HG03442 (cell line): ENCODE measurements at regions not wholly inside any gene's neighbourhood (a gene's known extent, or its start where the extent isn't known, plus 50 kb on each side); places are given as distances from the start of the nearest gene placed in this dataset.
"Not testable (repeated sequence)": the region's sequence is repeated elsewhere in the genome, so short reads cannot be mapped to it uniquely, and the experiment has no call there.

ENCODE experiments used
- ATAC-seq: cut with Tn5 transposase; IDR thresholded peaks from one replicate; pipeline ENCODE4 v1.9.1; 2021; ENCODE audit warnings: mild to moderate bottlenecking, moderate library complexity; ENCODE audit not compliant: unreplicated experiment

DNA sequence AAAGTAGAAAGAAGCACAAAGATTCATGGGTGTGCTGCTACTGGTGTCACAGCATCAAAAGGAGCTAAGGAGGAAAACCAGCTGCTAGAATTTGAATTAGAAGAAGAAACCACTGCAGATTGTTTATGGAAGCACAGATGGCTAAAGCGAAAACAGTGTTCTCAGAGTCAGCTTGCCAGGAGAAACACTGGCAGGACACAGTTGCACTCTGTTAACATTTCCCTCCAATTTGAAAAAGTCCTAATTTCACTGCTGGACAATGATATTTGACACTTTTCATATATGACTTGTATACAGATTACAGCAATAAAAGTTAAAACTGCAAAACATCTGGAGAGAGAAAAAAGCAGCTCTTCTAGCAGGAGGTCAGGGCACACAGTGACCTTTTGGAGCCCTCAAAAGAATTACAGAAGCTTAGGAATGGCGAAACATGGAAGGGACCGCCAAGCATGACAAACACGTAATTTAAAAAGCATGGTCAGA lies 314.5 kb downstream of the COL12A1 start:
- ATAC-seq, result no peak

GRCh38 chr6:74889635-74890034 lies 316.2 kb downstream of the COL12A1 start:
- no peak for ATAC-seq

GRCh38 chr6:74888741-74889140 lies 317.1 kb downstream of the COL12A1 start:
- not testable (repeated sequence) for ATAC-seq

- no peak for ATAC-seq
Measured at GRCh38 chr6:74879976-74880375, 325.9 kb downstream of the COL12A1 start.

DNA sequence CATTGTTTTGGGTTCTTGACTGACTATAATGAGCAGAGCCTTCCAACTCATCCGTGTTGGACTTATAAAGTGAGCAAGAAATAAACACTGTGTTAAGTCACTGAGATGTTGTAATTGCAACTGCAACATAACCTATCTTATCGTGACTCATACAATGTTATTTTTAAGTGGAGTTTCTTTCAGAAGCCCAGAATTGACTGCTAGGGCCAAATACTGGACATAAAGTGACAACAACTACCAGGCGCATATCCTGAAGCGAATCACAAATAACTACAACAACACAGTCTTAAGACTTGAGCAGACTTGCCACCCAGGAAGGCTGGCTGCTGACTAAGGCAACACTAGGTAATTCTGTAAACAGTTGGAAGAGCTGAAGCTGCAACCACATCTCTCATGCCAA lies 326.6 kb downstream of the COL12A1 start:
- ATAC-seq, result no peak

- no peak for ATAC-seq
Measured at GRCh38 chr6:74875193-74875592, 330.7 kb downstream of the COL12A1 start.

GRCh38 chr6:74872754-74873476 lies 332.9 kb downstream of the COL12A1 start:
- ATAC-seq, result no peak

DNA sequence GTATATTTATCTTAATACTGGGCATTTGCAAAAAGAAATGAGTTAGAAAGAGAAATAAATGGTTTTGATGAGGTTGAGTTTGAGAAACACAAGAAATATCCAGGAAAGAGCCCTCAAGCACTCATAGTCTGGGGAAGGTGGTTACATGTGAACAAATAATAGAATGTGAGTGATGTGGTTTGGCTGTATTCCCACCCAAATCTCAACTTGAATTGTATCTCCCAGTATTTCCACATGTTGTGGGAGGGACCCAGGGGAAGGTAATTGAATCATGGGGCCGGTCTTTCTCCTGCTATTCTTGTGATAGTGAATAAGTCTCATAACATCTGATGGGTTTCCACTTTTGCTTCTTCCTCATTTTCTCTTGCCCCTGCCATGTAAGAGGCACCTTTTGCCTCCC lies 334.1 kb downstream of the COL12A1 start:
- ATAC-seq, result no peak

DNA sequence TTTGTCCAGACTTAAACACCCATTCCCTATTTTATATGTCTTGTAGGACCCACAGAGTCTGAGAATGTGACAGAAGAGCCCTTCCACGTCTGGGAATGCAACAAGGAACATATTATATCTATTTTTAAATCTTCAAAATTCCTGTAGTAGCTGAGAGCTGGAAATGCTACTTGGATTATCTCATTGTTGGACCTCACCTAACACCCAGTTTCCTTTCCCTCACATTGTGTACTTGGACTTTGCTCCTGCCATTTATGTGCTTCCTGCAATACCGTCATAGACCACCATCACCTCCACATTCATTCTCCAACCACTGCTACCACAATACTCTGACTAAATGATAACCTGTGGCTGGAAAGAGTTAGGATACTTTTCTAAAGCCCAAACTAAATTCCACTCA lies 335.4 kb downstream of the COL12A1 start:
- ATAC-seq, result no peak

DNA sequence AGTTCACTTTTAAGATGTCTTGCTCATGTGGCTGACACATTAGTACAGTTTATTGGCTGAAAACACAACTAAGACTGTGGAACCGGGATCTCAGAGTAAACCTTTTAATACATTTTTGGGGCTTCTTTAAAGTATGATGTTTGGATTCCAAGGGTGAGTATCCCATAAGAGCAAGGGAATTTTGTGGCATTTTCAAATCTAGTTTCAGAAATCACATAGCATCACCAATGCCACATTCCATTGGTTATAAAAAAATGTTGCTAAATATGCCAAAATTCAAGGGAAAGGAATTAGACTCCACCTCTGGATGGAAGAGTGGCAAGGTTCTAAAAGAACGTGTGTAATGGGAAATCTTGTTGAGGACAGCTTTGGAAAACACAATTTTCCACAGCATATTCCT lies 338.6 kb downstream of the COL12A1 start:
- no peak for ATAC-seq

DNA sequence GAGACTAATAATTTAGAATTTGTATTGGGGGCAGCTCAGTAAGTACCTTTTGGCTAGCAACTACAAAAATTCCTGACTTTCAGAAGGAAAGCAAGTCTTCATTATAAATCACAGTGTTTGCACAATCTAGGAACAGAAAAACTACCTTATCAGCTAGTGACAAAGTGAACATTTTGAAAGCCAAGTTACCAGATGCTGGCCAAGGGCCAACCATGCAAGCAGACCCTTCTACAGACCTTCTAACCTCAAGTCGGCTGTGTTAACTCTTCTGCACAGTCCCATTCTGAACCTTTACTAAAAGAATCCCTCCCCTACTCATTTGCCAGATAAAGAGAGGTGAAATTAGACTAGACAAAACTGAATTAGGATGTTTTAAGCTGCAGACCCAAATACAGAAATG lies 341.9 kb downstream of the COL12A1 start:
- ATAC-seq, result no peak

GRCh38 chr6:74860456-74860855 lies 345.4 kb downstream of the COL12A1 start:
- ATAC-seq, result no peak

DNA sequence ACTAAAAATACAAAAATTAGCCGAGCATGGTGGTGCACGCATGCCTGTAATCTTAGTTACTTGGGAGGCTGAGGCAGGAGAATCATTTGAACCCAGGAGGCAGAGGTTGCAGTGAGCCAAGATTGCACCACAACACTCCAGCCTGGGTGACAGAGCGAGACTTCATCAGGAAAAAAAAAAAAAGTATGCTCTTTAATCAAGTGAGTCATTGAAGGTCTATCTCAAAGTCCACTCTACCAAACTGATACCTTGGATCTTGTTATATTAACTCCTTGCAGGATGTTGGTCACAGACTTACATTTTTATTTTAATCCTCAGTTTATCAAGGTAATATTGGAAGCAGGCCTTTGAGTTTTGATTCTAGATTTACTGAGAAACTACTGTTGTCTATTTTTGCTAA lies 348.7 kb downstream of the COL12A1 start:
- no peak for ATAC-seq

GRCh38 chr6:74853991-74854390 lies 351.9 kb downstream of the COL12A1 start:
- no peak for ATAC-seq

- ATAC-seq, result no peak
Measured at GRCh38 chr6:74851596-74851995, 354.3 kb downstream of the COL12A1 start.

GRCh38 chr6:74840953-74841352 lies 364.9 kb downstream of the COL12A1 start:
- ATAC-seq, result no peak

GRCh38 chr6:74834967-74835366 lies 370.9 kb downstream of the COL12A1 start:
- ATAC-seq, result no peak

DNA sequence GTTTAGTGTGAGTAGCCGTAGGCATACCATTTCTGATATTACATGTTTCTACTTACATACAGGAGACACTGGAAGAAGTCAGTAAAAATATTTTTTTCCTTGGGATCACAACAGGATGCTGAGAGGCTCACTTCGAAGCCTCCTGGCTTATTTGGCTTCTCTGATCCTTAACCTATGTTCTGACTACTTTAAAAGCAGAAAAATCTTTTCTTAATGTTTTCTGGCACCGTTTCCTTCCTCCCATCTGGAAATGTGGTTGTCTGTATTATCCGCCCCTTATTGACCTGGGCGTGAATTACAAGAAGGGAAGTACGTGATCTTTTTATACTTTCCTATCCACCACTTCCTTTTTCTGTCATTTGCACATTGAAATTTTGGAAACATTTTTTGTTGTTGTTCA lies 379.6 kb downstream of the COL12A1 start:
- ATAC-seq, result no peak

DNA sequence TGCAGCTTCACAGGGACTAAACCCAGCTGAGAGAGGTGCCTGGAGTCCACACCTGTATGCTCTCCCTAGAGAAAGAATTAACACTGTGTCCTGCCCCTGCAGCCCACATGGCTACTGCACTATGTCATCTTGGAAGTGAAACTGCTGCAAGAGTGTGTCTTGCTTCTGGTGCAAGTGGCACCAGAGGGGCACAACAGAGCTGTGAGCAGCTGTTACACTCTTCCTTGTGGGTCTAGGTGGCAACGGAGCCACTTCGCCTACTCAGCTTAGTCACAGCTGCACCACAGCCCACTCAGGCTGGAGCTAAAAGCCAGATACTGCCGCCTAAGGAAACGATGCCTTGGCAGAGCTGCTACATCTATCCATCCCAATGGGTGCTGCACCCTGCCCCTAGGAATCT lies 391.4 kb downstream of the COL12A1 start:
- no peak for ATAC-seq

GRCh38 chr6:74807674-74808073 lies 398.2 kb downstream of the COL12A1 start:
- no peak for ATAC-seq

DNA sequence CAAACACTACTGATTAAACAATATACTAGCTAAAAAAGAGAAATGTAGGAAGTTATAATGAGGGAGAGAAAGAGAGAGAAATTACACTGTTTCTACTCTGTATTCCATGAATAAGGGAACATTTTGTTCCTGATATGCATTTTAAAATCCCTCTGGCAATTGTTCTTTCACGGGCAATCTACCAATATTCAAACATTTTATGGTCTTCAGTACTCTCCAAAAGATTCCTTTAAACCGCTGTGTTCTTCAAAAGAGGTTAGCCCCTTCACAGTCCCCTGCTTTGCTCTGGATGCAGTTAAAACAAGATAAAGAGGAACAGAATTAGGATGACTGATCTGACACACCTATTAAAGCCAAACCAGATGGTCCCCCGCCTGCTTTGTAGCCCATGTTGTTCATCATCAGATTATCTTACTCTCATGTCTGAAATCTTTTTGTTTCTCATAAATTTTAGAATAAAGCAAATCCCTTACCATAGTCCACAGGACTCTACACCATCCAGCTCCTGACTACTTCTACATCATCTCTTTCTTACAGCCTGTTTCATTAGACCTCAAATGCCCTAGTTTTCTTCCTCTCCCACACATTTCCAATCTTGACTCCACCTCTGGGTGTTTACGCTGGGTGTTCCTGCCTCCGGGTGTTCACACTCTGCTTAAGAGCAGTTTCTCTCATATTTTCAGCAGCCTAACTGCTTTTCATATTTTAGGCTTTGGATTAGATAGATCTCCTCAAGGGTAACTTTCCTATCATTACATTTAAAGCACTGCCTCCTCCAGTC lies 399.7 kb downstream of the COL12A1 start:
- no peak for ATAC-seq

DNA sequence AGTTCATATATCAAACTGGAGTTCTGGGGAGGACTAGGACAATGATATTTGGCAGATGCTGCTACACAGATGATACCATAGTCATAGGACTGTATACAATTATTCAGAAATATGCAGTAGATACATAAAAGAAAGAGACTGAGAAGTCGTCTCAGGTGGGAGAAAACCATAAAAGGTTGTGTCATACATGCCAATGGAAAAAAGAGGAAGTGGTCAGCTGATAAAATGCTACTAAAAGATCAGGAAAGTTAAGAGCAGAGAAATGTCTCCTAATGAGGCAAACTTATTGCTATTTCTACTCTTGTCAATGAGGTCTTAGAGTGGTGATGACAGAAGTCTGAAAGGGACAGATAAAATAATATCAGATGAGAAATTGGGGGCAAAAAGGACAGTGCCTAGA lies 407.6 kb downstream of the COL12A1 start:
- no peak for ATAC-seq
